Spleen (tissue), 7 donors: ENCODE measurements at regions not wholly inside any gene's neighbourhood (a gene's known extent, or its start where the extent isn't known, plus 50 kb on each side); places are given as distances from the start of the nearest gene placed in this dataset.

Source experiments
- POLR2A ChIP-seq, 3 donors: fragments of 450-650 bp; IDR thresholded peaks; one replicate each; pipeline ENCODE4 v1.5.1; 2017; ENCODE audit warnings: antibody characterized with exemption in 3 of 3, mild to moderate bottlenecking in 1 of 3
- POLR2AphosphoS5 ChIP-seq, 3 donors: sonication (generic); formaldehyde crosslinking; IDR thresholded peaks; one replicate each; pipeline ENCODE4 v1.5.1; 2017; ENCODE audit warnings: antibody characterized with exemption in 3 of 3
- TF ChIP-seq, protein P1 (sequence below), 11 experiments: fragments of 200-600 bp in 7 of 11; fragments of 450-650 bp in 4 of 11; sonication (generic) in 4 of 11; IDR thresholded peaks in 8 of 11; conservative IDR thresholded peaks in 3 of 11; 1 replicate in 7 of 11; 2 replicates in 4 of 11; pipeline versions ENCODE4 v1.4.0 to v1.8.0; 2016 to 2021; ENCODE audit warnings: antibody characterized with exemption in 11 of 11, inconsistent platforms in 4 of 11, mild to moderate bottlenecking in 1 of 11
- donor health status: DM: no; HTN: no; CAD: no; lungs with moderate emphysema.
- donor health status: DM: no; HTN: no; CAD: no.
- donor health status: DM: no; HTN: no; CAD: no.

DNA sequence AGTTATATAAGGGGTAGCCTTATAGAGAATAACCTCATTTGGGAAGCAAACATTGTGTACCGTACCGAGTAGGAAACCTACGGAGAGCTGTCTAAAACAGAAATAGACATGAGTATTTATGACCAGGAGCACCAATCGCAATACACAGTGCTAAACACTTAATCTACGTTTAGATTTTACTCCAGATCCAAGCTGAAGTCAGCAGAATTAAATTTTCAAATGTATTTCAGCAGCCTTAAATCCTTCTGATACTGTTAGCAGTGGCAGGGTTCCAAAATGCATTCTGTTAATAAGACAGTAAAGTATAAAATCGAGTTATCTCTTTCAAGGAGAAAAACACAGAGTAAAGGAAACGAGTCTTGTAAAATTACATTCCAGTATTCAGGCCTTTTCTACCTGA, 118.1 kb upstream of the ZNF521 start:
- TF ChIP-seq, protein P1, sequence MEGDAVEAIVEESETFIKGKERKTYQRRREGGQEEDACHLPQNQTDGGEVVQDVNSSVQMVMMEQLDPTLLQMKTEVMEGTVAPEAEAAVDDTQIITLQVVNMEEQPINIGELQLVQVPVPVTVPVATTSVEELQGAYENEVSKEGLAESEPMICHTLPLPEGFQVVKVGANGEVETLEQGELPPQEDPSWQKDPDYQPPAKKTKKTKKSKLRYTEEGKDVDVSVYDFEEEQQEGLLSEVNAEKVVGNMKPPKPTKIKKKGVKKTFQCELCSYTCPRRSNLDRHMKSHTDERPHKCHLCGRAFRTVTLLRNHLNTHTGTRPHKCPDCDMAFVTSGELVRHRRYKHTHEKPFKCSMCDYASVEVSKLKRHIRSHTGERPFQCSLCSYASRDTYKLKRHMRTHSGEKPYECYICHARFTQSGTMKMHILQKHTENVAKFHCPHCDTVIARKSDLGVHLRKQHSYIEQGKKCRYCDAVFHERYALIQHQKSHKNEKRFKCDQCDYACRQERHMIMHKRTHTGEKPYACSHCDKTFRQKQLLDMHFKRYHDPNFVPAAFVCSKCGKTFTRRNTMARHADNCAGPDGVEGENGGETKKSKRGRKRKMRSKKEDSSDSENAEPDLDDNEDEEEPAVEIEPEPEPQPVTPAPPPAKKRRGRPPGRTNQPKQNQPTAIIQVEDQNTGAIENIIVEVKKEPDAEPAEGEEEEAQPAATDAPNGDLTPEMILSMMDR (IDR thresholded peaks at IDR 0.05 in 8 of 11, conservative IDR thresholded peaks at IDR 0.05 in 3 of 11) = no peak
- TF ChIP-seq POLR2A (IDR thresholded peaks at IDR 0.05) (no peak), POLR2AphosphoS5 (IDR thresholded peaks at IDR 0.05) (no peak)
